GM12878 (cell line): ENCODE measurements at regions not wholly inside any gene's neighbourhood (a gene's known extent, or its start where the extent isn't known, plus 50 kb on each side); places are given as distances from the start of the nearest gene placed in this dataset.

Experiments used
- ATAC-seq: fragments of 200-7000 bp; cut with Tn5 transposase; 3 replicates; pipeline ENCODE4 v1.9.1; 2020; ENCODE audit warnings: mild to moderate bottlenecking, moderate library complexity
- BruUV-seq: library from RNA; stranded (reverse); fragments of 400-500 nt; replicated peaks from 2 replicates; lab custom pipeline; 2021; lab: Mats Ljungman, UMichigan
- CTCF ChIA-PET: fragments of 300-600 bp; sonication (Branson Sonifier 250); formaldehyde crosslinking; extraction: SDS; loops from one replicate; lab custom pipeline; 2021; ENCODE audit warnings: inconsistent platforms; lab: Yijun Ruan, JAX
- POLR2A ChIA-PET: fragments of 350-600 bp; formaldehyde crosslinking; extraction: SDS; loops from one replicate; lab custom pipeline; 2021; ENCODE audit warnings: inconsistent platforms; lab: Charles Lee
- RAD21 ChIA-PET: fragments of 300-600 bp; sonication (Branson Sonifier 250); formaldehyde crosslinking; loops from one replicate; lab custom pipeline; 2023; ENCODE audit warnings: antibody characterized with exemption; ENCODE audit not compliant: unreplicated experiment; lab: Charles Lee
- SMC1A ChIA-PET: fragments of 300-600 bp; sonication (Branson Sonifier 250); formaldehyde crosslinking; loops from one replicate; lab custom pipeline; 2023; ENCODE audit not compliant: unreplicated experiment, uncharacterized antibody; lab: Charles Lee
- DNase-seq: peaks from one replicate; pipeline ENCODE4 v3.0.0-alpha.2; 2011; ENCODE audit warnings: low read depth, low spot score
- FAIRE-seq: peaks from 3 replicates; lab custom pipeline; 2011; peaks lifted over from hg19 to GRCh38; lab: Jason Lieb, UNC
- H2AFZ ChIP-seq: 2 replicates; pipeline ENCODE4 v1.6.0; 2011; ENCODE audit warnings: low read depth, low read length, control low read depth; ENCODE audit not compliant: control insufficient read depth
- H3K27ac ChIP-seq: 2 replicates; pipeline ENCODE4 v1.5.1; 2011; ENCODE audit warnings: control low read depth; ENCODE audit not compliant: control insufficient read depth, insufficient read depth
- H3K27me3 ChIP-seq, 2 experiments: replicated peaks in 1 of 2; 2 replicates each; pipeline versions ENCODE4 v1.6.0 to v1.6.1; 2011; ENCODE audit warnings: low read length in 1 of 2; ENCODE audit not compliant: control insufficient read depth in 2 of 2, insufficient read depth in 2 of 2
- H3K36me3 ChIP-seq, 2 experiments: 2 replicates each; pipeline ENCODE4 v1.5.1; 2011; ENCODE audit warnings: low read length in 1 of 2; ENCODE audit not compliant: control insufficient read depth in 2 of 2, insufficient read depth in 2 of 2
- H3K4me1 ChIP-seq: 2 replicates; pipeline ENCODE4 v1.6.1; 2011; ENCODE audit warnings: mild to moderate bottlenecking, low read length, moderate library complexity, mixed read lengths; ENCODE audit not compliant: control insufficient read depth, insufficient read depth
- H3K4me2 ChIP-seq: 2 replicates; pipeline ENCODE4 v1.6.0; 2011; ENCODE audit warnings: control low read depth; ENCODE audit not compliant: control insufficient read depth, insufficient read depth
- H3K4me3 ChIP-seq: fragments of 200-600 bp; sonication (generic); 2 replicates; pipeline ENCODE4 v1.5.1; 2016
- H3K79me2 ChIP-seq: 2 replicates; pipeline ENCODE4 v1.6.0; 2011; ENCODE audit warnings: low read length; ENCODE audit not compliant: control insufficient read depth, insufficient read depth
- H3K9ac ChIP-seq: 2 replicates; pipeline ENCODE4 v1.8.0; 2011; ENCODE audit warnings: low read length, control low read depth, mixed read lengths; ENCODE audit not compliant: control insufficient read depth, insufficient read depth
- H3K9me3 ChIP-seq: replicated peaks from 3 replicates; pipeline ENCODE4 v1.5.1; 2011; ENCODE audit warnings: mild to moderate bottlenecking, low read length; ENCODE audit not compliant: control insufficient read depth, insufficient read depth
- H4K20me1 ChIP-seq: 2 replicates; pipeline ENCODE4 v1.6.0; 2011; ENCODE audit not compliant: control insufficient read depth, insufficient read depth
- HDGF ChIP-seq: fragments of 450-650 bp; IDR thresholded peaks from 2 replicates; pipeline ENCODE4 v1.6.1; 2016; ENCODE audit warnings: antibody characterized with exemption
- JUND ChIP-seq: IDR thresholded peaks from 2 replicates; pipeline ENCODE4 v1.6.1; 2012; ENCODE audit warnings: low read depth, mild to moderate bottlenecking, low read length, improper control_type of control experiment, moderate library complexity
- PML ChIP-seq: IDR thresholded peaks from 2 replicates; pipeline ENCODE4 v1.6.1; 2012; ENCODE audit warnings: low read length, inconsistent platforms
- WRNIP1 ChIP-seq: IDR thresholded peaks from 2 replicates; pipeline ENCODE4 v1.6.1; 2011; ENCODE audit warnings: low read depth, low read length, improper control_type of control experiment, borderline replicate concordance
- ZNF384 ChIP-seq: IDR thresholded peaks from 2 replicates; pipeline ENCODE4 v1.6.1; 2012; ENCODE audit warnings: low read depth, mild to moderate bottlenecking, low read length, improper control_type of control experiment, borderline replicate concordance
- WGBS: methylation state at CpG from one replicate; pipeline ENCODE4 v1.1.6; 2016; ENCODE audit warnings: low lambda C conversion rate; ENCODE audit not compliant: insufficient replicate concordance, insufficient coverage; ENCODE audit errors: missing lambda C conversion rate; 5-methylcytosine and 5-hydroxymethylcytosine counted together
- in situ Hi-C: fragments of 300-500 bp; cut with MboI; formaldehyde crosslinking; loops from 9 replicates; pipeline ENCODE4 v1.14.3; 2018; ENCODE audit warnings: mixed read lengths
- intact Hi-C: fragments of 100-400 bp; cut with micrococcal nuclease; formaldehyde crosslinking; loops from one replicate; pipeline ENCODE4 v1.14.2; 2022; ENCODE audit not compliant: unreplicated experiment
- TF ChIP-seq, protein P1 (sequence below): fragments of 450-650 bp; IDR thresholded peaks from 2 replicates; pipeline ENCODE4 v1.6.1; 2017; ENCODE audit warnings: mild to moderate bottlenecking

DNA sequence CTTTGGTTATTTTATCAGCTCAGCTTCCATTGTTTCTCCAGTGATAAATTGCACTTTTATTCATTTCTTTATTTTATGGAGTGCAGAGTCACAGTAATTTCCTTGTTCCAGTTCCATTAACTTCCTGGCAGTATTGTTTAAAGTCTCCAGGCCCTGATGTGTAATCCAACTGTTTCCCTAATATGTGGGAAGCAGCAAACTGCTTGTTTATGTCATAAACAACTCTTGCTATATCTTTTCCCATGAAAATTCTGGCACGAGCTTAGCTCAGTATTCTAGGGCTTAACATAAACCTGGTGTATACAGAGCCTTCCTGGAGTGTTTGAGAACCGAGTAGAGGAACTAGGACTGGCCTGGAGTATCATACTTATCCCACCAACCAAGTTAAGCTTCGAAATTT, 83.5 kb upstream of the ARGLU1 start:
- DNase-seq (no peak), FAIRE-seq (no peak), ATAC-seq (no peak)
- TF ChIP-seq JUND = no peak
- TF ChIP-seq HDGF = no peak
- Histone ChIP-seq H3K27ac (no peak overlapping the region), H3K9ac (no peak overlapping the region), H3K4me3 (no peak overlapping the region), H3K36me3 (no peaks in the 10 kb centered on the region), H3K4me2 (no peak overlapping the region), H3K9me3 (no peaks in the 10 kb centered on the region), H3K27me3 (no peaks in the 10 kb centered on the region), H4K20me1 (no peaks in the 10 kb centered on the region), H3K4me1 (no peaks in the 10 kb centered on the region), H3K79me2 (no peaks in the 10 kb centered on the region), H2AFZ (no peak overlapping the region)
- ChIA-PET RAD21 (no interaction called here), SMC1A (no interaction called here), CTCF (interaction anchor here (0.7 kb wide), 1 partner anchor 21 kb away, joined by 3 read pairs; no protein-coding TSS in a partner anchor), POLR2A (no interaction called here)
- BruUV-seq = no TSS peak
- intact Hi-C loops (no loop called here), in situ Hi-C loops (no loop called here)
- WGBS = 2% methylated on average over 3 of the region's 3 CpGs

DNA sequence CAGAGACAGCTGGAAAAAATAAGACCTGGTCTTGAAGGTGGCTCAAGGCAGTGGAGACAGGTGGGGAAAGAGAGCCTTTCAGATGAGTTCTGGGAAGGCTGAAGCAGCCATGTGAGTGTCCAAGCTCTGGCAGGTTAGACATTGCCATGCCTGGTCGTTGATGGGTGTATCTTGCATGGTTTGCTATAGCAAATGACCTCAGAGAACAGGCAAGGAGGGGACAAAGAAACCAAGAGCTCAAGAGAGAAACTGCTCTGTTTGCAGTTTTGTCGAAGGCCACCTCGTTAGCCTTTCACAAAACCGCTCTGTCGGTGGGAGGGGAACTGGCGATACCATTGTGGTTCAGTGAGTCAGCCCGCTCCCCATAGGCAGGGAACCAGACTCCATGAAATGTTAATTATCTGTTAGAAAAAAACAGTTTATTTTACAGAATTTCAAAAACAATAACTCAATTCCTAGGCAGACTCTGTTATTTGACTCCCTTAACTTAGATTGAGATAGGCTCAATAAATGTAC, 82.8 kb upstream of the ARGLU1 start:
- CTCF ChIA-PET = no interaction called here
- H3K27me3 ChIP-seq = no peaks in the 10 kb centered on the region
- no peak overlapping the region for H2AFZ ChIP-seq
- TF ChIP-seq WRNIP1 (no peak), PML (no peak), ZNF384 (no peak)
- TF ChIP-seq, protein P1, sequence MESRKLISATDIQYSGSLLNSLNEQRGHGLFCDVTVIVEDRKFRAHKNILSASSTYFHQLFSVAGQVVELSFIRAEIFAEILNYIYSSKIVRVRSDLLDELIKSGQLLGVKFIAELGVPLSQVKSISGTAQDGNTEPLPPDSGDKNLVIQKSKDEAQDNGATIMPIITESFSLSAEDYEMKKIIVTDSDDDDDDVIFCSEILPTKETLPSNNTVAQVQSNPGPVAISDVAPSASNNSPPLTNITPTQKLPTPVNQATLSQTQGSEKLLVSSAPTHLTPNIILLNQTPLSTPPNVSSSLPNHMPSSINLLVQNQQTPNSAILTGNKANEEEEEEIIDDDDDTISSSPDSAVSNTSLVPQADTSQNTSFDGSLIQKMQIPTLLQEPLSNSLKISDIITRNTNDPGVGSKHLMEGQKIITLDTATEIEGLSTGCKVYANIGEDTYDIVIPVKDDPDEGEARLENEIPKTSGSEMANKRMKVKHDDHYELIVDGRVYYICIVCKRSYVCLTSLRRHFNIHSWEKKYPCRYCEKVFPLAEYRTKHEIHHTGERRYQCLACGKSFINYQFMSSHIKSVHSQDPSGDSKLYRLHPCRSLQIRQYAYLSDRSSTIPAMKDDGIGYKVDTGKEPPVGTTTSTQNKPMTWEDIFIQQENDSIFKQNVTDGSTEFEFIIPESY = no peak
- no peaks in the 10 kb centered on the region for H3K9me3 ChIP-seq
- ATAC-seq (no peak), DNase-seq (no peak), FAIRE-seq (no peak)
- H3K36me3 ChIP-seq = no peaks in the 10 kb centered on the region
- POLR2A ChIA-PET = no interaction called here
- H3K4me1 ChIP-seq = no peaks in the 10 kb centered on the region
- no peaks in the 10 kb centered on the region for H4K20me1 ChIP-seq
- H3K4me2 ChIP-seq = no peak overlapping the region
- no peak overlapping the region for H3K4me3 ChIP-seq
- no peak overlapping the region for H3K27ac ChIP-seq
- WGBS = 52% methylated on average over 7 of the region's 7 CpGs
- SMC1A ChIA-PET = interaction anchor here (1.1 kb wide), 1 partner anchor 21 kb away, joined by 3 read pairs; no protein-coding TSS in a partner anchor
- BruUV-seq = no TSS peak
- RAD21 ChIA-PET = no interaction called here
- intact Hi-C loops = no loop called here
- in situ Hi-C loops = no loop called here
- no peak overlapping the region for H3K9ac ChIP-seq
- H3K79me2 ChIP-seq = no peaks in the 10 kb centered on the region
